ENCODE measurements at regions not wholly inside any gene's neighbourhood (a gene's known extent, or its start where the extent isn't known, plus 50 kb on each side); places are given as distances from the start of the nearest gene placed in this dataset.

- TF ChIP-seq ZNF266 (tag by site-specific recombination; IDR thresholded peaks at IDR 0.05; ENCODE audit: low read depth) = no peak
- ChIA-PET CTCF (interaction anchor here (0.5 to 1.1 kb wide), 3 partner anchors 13 to 23 kb away, joined by 3 to 4 read pairs (median 3); no protein-coding TSS in a partner anchor), POLR2A (no interaction called here)
- Histone ChIP-seq H3K4me1 (ENCODE audit: control insufficient read depth, insufficient read depth, low read length) (no peaks in the 10 kb centered on the region), H3K9me3 (ENCODE audit: control insufficient read depth, insufficient read depth, low read depth, low read length) (no peaks in the 10 kb centered on the region), H3K4me3 (ENCODE audit: low read depth, low read length) (no peak overlapping the region), H3K36me3 (ENCODE audit: control insufficient read depth in 2 of 2, insufficient read depth in 1 of 2, low read length in 2 of 2) (no peaks in the 10 kb centered on the region), H3K27ac (ENCODE audit: extremely low read depth, low read depth, low read length) (no peak overlapping the region)
Measured at GRCh38 chr17:13127921-13128602, 110.2 kb upstream of the ELAC2 start.

DNA sequence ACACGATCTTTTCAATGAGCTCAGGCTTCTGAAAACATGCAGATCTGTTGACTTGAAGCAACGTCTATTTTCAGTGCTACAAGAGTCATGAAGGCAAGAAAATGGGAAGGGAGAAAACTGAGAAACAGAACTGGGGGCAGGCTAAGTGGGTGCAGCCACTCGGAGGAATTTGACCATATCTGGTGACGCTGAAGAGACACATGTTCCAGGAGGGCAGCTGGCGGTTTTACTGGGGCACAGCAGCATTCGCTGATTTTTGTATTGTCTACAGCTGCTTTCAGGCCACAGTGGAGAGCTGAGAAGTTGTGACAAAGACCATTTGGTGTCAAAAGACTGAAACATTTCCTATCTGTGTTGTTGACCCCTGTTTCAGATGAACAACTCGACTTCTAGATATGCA is 103.0 kb upstream of the ELAC2 start:
- no peak overlapping the region for H3K4me3 ChIP-seq (ENCODE audit: low read depth, low read length)
- ChIA-PET POLR2A (no interaction called here), CTCF (no interaction called here)
- H3K4me1 ChIP-seq (ENCODE audit: control insufficient read depth, insufficient read depth, low read length) = no peaks in the 10 kb centered on the region
- H3K9me3 ChIP-seq (ENCODE audit: control insufficient read depth, insufficient read depth, low read depth, low read length) = no peaks in the 10 kb centered on the region
- H3K36me3 ChIP-seq (ENCODE audit: control insufficient read depth in 2 of 2, insufficient read depth in 1 of 2, low read length in 2 of 2) = no peaks in the 10 kb centered on the region
- TF ChIP-seq OSR2 (tag by site-specific recombination; IDR thresholded peaks at IDR 0.05) = no peak
- TF ChIP-seq, protein P1, sequence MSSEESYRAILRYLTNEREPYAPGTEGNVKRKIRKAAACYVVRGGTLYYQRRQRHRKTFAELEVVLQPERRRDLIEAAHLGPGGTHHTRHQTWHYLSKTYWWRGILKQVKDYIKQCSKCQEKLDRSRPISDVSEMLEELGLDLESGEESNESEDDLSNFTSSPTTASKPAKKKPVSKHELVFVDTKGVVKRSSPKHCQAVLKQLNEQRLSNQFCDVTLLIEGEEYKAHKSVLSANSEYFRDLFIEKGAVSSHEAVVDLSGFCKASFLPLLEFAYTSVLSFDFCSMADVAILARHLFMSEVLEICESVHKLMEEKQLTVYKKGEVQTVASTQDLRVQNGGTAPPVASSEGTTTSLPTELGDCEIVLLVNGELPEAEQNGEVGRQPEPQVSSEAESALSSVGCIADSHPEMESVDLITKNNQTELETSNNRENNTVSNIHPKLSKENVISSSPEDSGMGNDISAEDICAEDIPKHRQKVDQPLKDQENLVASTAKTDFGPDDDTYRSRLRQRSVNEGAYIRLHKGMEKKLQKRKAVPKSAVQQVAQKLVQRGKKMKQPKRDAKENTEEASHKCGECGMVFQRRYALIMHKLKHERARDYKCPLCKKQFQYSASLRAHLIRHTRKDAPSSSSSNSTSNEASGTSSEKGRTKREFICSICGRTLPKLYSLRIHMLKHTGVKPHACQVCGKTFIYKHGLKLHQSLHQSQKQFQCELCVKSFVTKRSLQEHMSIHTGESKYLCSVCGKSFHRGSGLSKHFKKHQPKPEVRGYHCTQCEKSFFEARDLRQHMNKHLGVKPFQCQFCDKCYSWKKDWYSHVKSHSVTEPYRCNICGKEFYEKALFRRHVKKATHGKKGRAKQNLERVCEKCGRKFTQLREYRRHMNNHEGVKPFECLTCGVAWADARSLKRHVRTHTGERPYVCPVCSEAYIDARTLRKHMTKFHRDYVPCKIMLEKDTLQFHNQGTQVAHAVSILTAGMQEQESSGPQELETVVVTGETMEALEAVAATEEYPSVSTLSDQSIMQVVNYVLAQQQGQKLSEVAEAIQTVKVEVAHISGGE (tag by site-specific recombination; conservative IDR thresholded peaks at IDR 0.05; ENCODE audit: low read depth) = no peak
- no peak for TF ChIP-seq ZNF776 (tag by site-specific recombination; IDR thresholded peaks at IDR 0.05; ENCODE audit: borderline replicate concordance)
- no peak for TF ChIP-seq ZNF837 (tag by site-specific recombination; IDR thresholded peaks at IDR 0.05)
- TF ChIP-seq EGR2 (tag by site-specific recombination; IDR thresholded peaks at IDR 0.05; ENCODE audit: low read depth) = no peak
- no peak for TF ChIP-seq TCF7L2 (IDR thresholded peaks at IDR 0.05; ENCODE audit: borderline replicate concordance, low read depth, low read length)
- no peak for TF ChIP-seq ZNF292 (tag by site-specific recombination; IDR thresholded peaks at IDR 0.05; ENCODE audit: borderline replicate concordance, low read depth)
- TF ChIP-seq, protein P2, sequence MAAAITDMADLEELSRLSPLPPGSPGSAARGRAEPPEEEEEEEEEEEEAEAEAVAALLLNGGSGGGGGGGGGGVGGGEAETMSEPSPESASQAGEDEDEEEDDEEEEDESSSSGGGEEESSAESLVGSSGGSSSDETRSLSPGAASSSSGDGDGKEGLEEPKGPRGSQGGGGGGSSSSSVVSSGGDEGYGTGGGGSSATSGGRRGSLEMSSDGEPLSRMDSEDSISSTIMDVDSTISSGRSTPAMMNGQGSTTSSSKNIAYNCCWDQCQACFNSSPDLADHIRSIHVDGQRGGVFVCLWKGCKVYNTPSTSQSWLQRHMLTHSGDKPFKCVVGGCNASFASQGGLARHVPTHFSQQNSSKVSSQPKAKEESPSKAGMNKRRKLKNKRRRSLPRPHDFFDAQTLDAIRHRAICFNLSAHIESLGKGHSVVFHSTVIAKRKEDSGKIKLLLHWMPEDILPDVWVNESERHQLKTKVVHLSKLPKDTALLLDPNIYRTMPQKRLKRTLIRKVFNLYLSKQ (tag by site-specific recombination; IDR thresholded peaks at IDR 0.05; ENCODE audit: borderline replicate concordance) = no peak
- H3K27ac ChIP-seq (ENCODE audit: extremely low read depth, low read depth, low read length) = no peak overlapping the region

- no peaks in the 10 kb centered on the region for H3K4me1 ChIP-seq (ENCODE audit: control insufficient read depth, insufficient read depth, low read length)
- no peaks in the 10 kb centered on the region for H3K36me3 ChIP-seq (ENCODE audit: control insufficient read depth in 2 of 2, insufficient read depth in 1 of 2, low read length in 2 of 2)
- no peak for TF ChIP-seq KLF8 (tag by site-specific recombination; IDR thresholded peaks at IDR 0.05)
- TF ChIP-seq ZNF37A (tag by site-specific recombination; IDR thresholded peaks at IDR 0.05) = no peak
- 0 out of 2 replicates have a peak, but pooled peaks have one; percentile 31 for TF ChIP-seq ZNF366 (tag by site-specific recombination; conservative IDR thresholded peaks at IDR 0.05)
- no peaks in the 10 kb centered on the region for H3K9me3 ChIP-seq (ENCODE audit: control insufficient read depth, insufficient read depth, low read depth, low read length)
- POLR2A ChIA-PET = no interaction called here
- no peak overlapping the region for H3K4me3 ChIP-seq (ENCODE audit: low read depth, low read length)
- CTCF ChIA-PET = interaction anchor here (0.6 to 0.8 kb wide), 2 partner anchors 59 to 88 kb away, joined by 3 to 5 read pairs; no protein-coding TSS in a partner anchor
- no peak overlapping the region for H3K27ac ChIP-seq (ENCODE audit: extremely low read depth, low read depth, low read length)
Measured at GRCh38 chr17:13118311-13118710, 100.5 kb upstream of the ELAC2 start.

DNA sequence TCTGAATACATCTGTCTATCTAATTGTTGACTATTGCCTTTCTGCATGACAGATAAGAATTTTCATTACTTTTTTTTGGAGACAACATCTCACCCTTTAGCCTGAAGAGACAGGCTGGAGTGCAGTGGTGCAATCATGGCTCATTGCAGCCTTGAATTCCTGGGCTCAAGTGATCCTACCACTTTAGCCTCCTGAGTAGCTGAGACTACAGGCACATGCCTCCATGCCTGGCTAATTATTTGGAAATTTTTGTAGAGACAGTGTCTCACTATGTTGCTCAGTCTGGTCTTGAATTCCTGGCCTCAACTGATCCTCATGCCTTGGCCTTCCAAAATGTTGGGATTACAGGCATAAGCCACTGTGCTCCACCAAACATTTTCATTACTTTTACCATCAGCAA is 99.8 kb upstream of the ELAC2 start:
- H3K9me3 ChIP-seq (ENCODE audit: control insufficient read depth, insufficient read depth, low read depth, low read length) = no peaks in the 10 kb centered on the region
- TF ChIP-seq ZNF354C (tag by site-specific recombination; IDR thresholded peaks at IDR 0.05; ENCODE audit: borderline replicate concordance, low read depth) = no peak
- TF ChIP-seq, protein P3, sequence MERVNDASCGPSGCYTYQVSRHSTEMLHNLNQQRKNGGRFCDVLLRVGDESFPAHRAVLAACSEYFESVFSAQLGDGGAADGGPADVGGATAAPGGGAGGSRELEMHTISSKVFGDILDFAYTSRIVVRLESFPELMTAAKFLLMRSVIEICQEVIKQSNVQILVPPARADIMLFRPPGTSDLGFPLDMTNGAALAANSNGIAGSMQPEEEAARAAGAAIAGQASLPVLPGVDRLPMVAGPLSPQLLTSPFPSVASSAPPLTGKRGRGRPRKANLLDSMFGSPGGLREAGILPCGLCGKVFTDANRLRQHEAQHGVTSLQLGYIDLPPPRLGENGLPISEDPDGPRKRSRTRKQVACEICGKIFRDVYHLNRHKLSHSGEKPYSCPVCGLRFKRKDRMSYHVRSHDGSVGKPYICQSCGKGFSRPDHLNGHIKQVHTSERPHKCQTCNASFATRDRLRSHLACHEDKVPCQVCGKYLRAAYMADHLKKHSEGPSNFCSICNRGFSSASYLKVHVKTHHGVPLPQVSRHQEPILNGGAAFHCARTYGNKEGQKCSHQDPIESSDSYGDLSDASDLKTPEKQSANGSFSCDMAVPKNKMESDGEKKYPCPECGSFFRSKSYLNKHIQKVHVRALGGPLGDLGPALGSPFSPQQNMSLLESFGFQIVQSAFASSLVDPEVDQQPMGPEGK (tag by site-specific recombination; IDR thresholded peaks at IDR 0.05) = no peak
- TF ChIP-seq ZNF664 (tag by site-specific recombination; IDR thresholded peaks at IDR 0.05) = no peak
- TF ChIP-seq ZFP3 (tag by site-specific recombination; IDR thresholded peaks at IDR 0.05; ENCODE audit: low read depth) = no peak
- no peak for TF ChIP-seq ZBTB20 (tag by site-specific recombination; IDR thresholded peaks at IDR 0.05)
- no peak for TF ChIP-seq ZNF394 (tag by site-specific recombination; IDR thresholded peaks at IDR 0.05; ENCODE audit: borderline replicate concordance)
- TF ChIP-seq ZNF580 (tag by site-specific recombination; IDR thresholded peaks at IDR 0.05) = no peak
- TF ChIP-seq WT1 (tag by site-specific recombination; IDR thresholded peaks at IDR 0.05) = no peak
- TF ChIP-seq ZNF707 (tag by site-specific recombination; IDR thresholded peaks at IDR 0.05) = no peak

More for the DNA sequence above, 99.8 kb upstream of the ELAC2 start:
- POLR2A ChIA-PET = no interaction called here
- H3K36me3 ChIP-seq (ENCODE audit: control insufficient read depth in 2 of 2, insufficient read depth in 1 of 2, low read length in 2 of 2) = no peaks in the 10 kb centered on the region
- no peak overlapping the region for H3K4me3 ChIP-seq (ENCODE audit: low read depth, low read length)
- no peaks in the 10 kb centered on the region for H3K4me1 ChIP-seq (ENCODE audit: control insufficient read depth, insufficient read depth, low read length)
- CTCF ChIA-PET = interaction anchor here (0.6 kb wide), 1 partner anchor 60 kb away, joined by 5 read pairs; no protein-coding TSS in a partner anchor
- H3K27ac ChIP-seq (ENCODE audit: extremely low read depth, low read depth, low read length) = no peak overlapping the region
